ENCODE measurements at regions not wholly inside any gene's neighbourhood (a gene's known extent, or its start where the extent isn't known, plus 50 kb on each side); places are given as distances from the start of the nearest gene placed in this dataset.

GRCh38 chr11:56817661-56818060 lies 69.2 kb upstream of the OR9G4 start:
- no peak for TF ChIP-seq CTCF (conservative IDR thresholded peaks at IDR 0.05)
- H3K27ac ChIP-seq = no peak overlapping the region

- no peak for TF ChIP-seq CTCF (conservative IDR thresholded peaks at IDR 0.05)
- H3K27ac ChIP-seq = no peak overlapping the region
Observed at GRCh38 chr11:56816259-56816658, 67.8 kb upstream of the OR9G4 start.

- H3K27ac ChIP-seq = no peak overlapping the region
- no peak for TF ChIP-seq CTCF (conservative IDR thresholded peaks at IDR 0.05)
Observed at GRCh38 chr11:56808326-56808725, 59.8 kb upstream of the OR9G4 start.

GRCh38 chr11:56799691-56800210 lies 51.3 kb upstream of the OR9G4 start:
- no peak for TF ChIP-seq CTCF (conservative IDR thresholded peaks at IDR 0.05)
- no peak overlapping the region for H3K27ac ChIP-seq
